ENCODE measurements at regions not wholly inside any gene's neighbourhood (a gene's known extent, or its start where the extent isn't known, plus 50 kb on each side); places are given as distances from the start of the nearest gene placed in this dataset.

DNA sequence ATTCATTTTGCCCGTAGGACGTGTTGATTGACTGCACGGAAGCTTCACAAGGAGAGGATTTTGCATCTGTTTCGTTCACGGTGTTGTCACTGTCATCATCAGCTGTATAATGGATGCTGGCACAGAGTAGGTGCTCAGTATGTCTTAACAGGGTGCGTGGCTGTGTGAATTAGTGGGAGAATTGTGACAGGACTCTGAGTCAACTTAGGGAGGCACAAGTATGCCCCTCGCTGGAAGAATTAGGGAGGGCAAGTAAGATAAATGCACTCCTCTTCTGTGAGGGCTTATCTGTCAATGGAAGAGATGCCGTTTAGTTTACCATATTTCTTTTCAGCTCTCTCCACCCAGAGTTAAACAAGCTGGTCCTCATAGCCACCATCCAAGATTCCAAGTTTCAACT lies 107.2 kb downstream of the TRIML1 start:
- FAIRE-seq (no peak), DNase-seq (ENCODE audit: insufficient read length) (no peak)
- TF ChIP-seq POLR2AphosphoS5 (IDR thresholded peaks at IDR 0.05; ENCODE audit: low read depth, low read length): no peak
- no peak for TF ChIP-seq POLR2A (IDR thresholded peaks at IDR 0.05; ENCODE audit: low read depth, low read length)
- TF ChIP-seq TAF1 (IDR thresholded peaks at IDR 0.05; ENCODE audit: borderline replicate concordance, low read depth, low read length): no peak

DNA sequence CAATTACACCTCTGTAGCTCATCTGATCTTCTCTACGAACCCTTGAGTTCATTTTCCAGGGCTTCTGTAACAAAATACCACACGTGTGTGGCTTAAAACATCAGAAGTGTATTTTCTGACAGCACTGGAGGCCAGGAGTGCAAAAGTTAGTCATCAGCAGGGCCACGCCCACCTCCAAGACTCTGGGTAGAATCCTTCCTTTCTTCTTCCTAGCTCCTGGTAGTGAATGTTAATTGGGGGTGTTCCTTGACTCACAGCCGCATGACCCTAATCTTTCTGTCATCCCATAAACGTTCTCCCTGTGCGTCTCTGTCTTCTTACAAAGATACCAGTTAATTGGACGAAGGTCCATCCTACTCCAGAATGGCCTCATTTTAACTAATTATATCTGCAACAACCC lies 115.0 kb downstream of the TRIML1 start:
- TF ChIP-seq TAF1 (IDR thresholded peaks at IDR 0.05; ENCODE audit: borderline replicate concordance, low read depth, low read length) (no peak), POLR2AphosphoS5 (IDR thresholded peaks at IDR 0.05; ENCODE audit: low read depth, low read length) (no peak), POLR2A (IDR thresholded peaks at IDR 0.05; ENCODE audit: low read depth, low read length) (no peak)
- DNase-seq (ENCODE audit: insufficient read length) (no peak), FAIRE-seq (no peak)

DNA sequence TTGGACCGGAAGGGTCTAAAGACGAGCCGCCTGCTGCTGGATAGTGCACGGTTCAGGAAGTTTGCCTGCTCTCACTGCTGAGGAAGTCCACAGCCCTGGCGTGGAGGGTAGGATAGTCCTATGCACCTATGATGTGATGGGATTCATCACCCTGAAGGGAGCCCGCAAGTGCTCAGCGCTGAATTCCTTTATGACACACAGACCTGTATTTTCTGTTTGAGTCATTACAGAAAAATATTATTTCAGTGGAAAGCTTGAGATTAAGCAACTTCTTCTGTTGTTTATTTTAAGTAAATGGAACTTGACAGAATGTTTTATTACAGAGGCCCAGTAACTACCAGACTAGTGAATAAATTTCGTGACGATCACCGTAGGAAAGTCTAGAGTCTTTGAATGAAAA lies 123.2 kb downstream of the TRIML1 start:
- DNase-seq (ENCODE audit: insufficient read length): no peak
- TF ChIP-seq POLR2A (IDR thresholded peaks at IDR 0.05; ENCODE audit: low read depth, low read length) (no peak), TAF1 (IDR thresholded peaks at IDR 0.05; ENCODE audit: borderline replicate concordance, low read depth, low read length) (no peak), POLR2AphosphoS5 (IDR thresholded peaks at IDR 0.05; ENCODE audit: low read depth, low read length) (no peak)
- no peak for FAIRE-seq

DNA sequence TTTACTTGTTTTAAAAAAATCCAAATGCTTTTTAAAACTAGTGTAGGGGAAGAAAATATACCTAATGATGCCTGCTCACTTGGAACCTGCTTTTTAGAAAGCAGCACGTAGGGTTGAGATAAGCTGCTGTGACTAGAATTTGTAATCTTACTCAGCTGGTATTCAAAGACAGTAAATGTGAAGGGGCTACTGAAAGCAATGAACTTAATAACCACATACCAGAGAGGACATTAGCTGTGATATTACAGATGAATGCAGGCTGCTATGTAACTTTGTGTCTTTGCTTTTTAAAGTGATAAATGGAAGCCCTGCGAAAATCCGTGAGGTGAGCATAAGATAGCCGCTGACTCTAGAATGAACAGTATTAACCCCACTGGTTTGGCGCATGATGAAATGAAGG lies 124.1 kb downstream of the TRIML1 start:
- no peak for FAIRE-seq

DNA sequence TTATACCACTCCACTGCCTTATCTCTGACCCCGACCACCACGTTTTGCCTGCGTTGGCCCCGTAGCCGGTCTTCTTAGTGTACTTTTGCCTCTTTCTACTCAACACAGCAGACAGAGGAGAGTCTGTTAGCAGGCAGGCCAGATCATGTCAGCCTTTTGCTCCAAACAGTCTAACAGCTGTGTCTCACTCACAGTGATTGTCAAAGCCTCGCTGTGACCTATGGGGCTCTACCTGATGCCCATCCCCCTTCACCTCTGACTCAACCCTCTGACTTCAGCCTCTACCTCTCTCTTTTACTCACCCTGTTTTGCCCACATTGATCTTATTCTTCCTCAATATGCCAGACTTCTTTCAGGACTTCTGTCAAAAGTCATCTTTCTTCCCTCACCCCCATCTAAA lies 127.1 kb downstream of the TRIML1 start:
- DNase-seq (ENCODE audit: insufficient read length) (no peak), FAIRE-seq (no peak)
- TF ChIP-seq POLR2A (IDR thresholded peaks at IDR 0.05; ENCODE audit: low read depth, low read length): no peak
- no peak for TF ChIP-seq TAF1 (IDR thresholded peaks at IDR 0.05; ENCODE audit: borderline replicate concordance, low read depth, low read length)
- no peak for TF ChIP-seq POLR2AphosphoS5 (IDR thresholded peaks at IDR 0.05; ENCODE audit: low read depth, low read length)

More for the DNA sequence above, 124.1 kb downstream of the TRIML1 start:
- DNase-seq (ENCODE audit: insufficient read length): no peak
- TF ChIP-seq POLR2AphosphoS5 (IDR thresholded peaks at IDR 0.05; ENCODE audit: low read depth, low read length) (no peak), TAF1 (IDR thresholded peaks at IDR 0.05; ENCODE audit: borderline replicate concordance, low read depth, low read length) (no peak), POLR2A (IDR thresholded peaks at IDR 0.05; ENCODE audit: low read depth, low read length) (no peak)

DNA sequence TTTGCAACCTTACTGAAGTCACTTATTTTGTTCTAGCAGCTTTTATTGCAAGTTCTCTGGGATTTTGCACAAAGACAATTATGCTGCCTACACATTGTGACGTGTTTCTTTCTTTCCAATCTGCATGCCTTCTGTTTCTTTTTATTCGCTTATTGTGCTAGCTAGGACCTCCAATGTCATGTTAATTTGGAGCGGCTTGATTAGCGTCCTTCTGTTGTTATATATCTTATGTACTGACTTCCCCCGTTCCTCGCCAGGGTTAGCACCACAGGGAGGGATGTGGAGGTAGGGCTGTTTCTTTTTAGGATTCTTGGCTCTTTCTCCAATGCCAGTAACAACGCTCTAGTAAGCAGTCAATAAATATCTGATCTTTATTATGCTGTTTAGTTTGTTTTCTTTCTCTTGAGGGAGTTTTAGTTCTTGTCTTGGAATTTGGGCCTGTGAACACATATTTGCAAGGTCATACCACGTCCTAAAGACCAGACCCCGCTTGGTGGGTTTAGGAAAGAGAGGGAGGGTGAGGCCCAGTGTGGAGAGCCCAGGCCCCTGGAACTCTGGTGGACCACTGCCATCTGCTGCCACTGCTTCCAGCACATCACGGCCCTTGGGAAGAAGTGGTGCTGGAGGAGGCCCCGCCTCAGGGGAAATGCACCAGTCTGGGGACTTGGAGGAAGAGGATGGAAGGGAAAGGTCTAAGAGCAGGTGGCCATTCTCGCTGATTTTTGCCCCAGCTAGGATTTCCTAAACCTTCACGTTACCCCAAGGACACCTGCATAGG lies 129.1 kb downstream of the TRIML1 start:
- DNase-seq (ENCODE audit: insufficient read length) (no peak), FAIRE-seq (no peak)
- no peak for TF ChIP-seq POLR2AphosphoS5 (IDR thresholded peaks at IDR 0.05; ENCODE audit: low read depth, low read length)
- TF ChIP-seq TAF1 (IDR thresholded peaks at IDR 0.05; ENCODE audit: borderline replicate concordance, low read depth, low read length): no peak
- TF ChIP-seq POLR2A (IDR thresholded peaks at IDR 0.05; ENCODE audit: low read depth, low read length): no peak

DNA sequence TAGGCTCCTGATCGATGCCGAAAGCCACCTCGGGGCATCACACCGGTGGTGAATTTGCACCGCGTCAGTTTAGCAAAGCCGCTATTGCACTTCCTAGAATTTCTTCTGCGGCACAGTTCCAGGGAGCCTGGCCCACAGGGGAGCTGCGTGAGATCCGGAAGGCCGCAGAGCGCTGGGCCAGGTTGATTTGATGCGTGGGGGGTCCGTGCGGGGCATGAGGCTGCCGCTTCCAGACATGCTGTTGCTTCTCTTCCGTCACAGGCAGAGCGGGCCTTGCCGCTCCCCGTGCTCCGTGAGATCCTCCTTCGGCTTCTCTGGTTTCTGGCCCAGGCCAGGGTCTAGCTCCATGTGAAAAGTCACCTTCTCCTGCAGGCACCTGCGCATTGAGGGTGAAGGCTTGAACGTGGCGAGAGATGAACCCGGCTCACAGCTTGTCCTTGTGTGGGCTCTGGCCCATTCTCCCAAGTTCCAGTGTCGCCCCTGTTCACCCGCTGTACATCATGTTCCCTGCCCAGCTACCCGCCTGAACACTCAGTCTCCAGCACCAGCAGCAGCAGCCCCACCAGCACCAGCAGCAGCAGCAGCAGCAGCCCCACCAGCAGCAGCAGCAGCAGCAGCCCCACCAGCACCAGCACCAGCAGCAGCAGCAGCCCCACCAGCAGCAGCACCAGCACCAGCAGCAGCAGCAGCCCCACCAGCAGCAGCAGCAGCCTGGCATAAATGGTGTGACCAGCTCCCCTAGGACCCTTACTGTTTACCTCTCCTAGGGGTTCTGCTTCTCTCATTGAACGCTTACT lies 131.2 kb downstream of the TRIML1 start:
- TF ChIP-seq TAF1 (IDR thresholded peaks at IDR 0.05; ENCODE audit: borderline replicate concordance, low read depth, low read length): no peak
- TF ChIP-seq POLR2A (IDR thresholded peaks at IDR 0.05; ENCODE audit: low read depth, low read length): no peak
- no peak for TF ChIP-seq POLR2AphosphoS5 (IDR thresholded peaks at IDR 0.05; ENCODE audit: low read depth, low read length)
- DNase-seq (ENCODE audit: insufficient read length) (no peak), FAIRE-seq (no peak)

DNA sequence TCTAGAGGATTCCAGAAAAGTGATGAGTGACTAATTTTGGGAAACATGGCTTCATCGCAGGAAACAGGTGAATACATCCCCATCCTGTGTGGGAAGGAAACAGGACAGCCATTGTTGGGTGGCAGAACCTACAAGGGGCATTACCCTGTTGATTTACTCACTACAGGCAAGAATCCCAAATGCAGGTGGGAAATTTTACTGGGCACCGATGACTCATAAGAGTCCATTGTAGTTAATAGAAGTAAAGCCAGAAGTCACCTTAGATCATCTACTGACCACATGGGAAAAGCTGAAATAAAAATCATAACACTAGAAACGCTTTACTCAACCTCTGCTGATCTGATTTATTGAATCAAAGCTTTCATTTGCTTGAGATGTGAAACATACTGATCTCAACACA lies 136.4 kb downstream of the TRIML1 start:
- DNase-seq (ENCODE audit: insufficient read length) (no peak), FAIRE-seq (no peak)
- TF ChIP-seq POLR2AphosphoS5 (IDR thresholded peaks at IDR 0.05; ENCODE audit: low read depth, low read length) (no peak), TAF1 (IDR thresholded peaks at IDR 0.05; ENCODE audit: borderline replicate concordance, low read depth, low read length) (no peak), POLR2A (IDR thresholded peaks at IDR 0.05; ENCODE audit: low read depth, low read length) (no peak)

DNA sequence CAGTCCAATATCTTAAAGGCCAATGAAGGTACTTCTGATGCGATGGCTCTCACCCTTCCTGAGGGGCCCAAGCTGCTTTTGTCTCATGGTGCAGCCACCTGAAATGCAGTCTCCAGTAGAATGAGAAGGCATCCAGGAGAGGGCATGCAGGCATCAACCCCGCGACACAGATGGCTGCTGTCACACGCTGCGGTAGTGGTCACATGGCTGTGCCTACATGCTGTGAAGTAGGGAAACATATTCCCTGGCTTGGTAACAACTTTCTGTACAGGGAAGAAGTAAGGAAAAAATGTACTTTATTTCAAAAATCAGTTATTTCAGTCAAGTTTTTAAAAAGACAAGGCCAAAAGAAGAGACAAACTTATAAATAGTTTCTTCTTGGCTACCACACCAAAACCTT lies 139.9 kb downstream of the TRIML1 start:
- no peak for FAIRE-seq
- DNase-seq (ENCODE audit: insufficient read length): no peak
- TF ChIP-seq TAF1 (IDR thresholded peaks at IDR 0.05; ENCODE audit: borderline replicate concordance, low read depth, low read length) (no peak), POLR2AphosphoS5 (IDR thresholded peaks at IDR 0.05; ENCODE audit: low read depth, low read length) (no peak), POLR2A (IDR thresholded peaks at IDR 0.05; ENCODE audit: low read depth, low read length) (no peak)

DNA sequence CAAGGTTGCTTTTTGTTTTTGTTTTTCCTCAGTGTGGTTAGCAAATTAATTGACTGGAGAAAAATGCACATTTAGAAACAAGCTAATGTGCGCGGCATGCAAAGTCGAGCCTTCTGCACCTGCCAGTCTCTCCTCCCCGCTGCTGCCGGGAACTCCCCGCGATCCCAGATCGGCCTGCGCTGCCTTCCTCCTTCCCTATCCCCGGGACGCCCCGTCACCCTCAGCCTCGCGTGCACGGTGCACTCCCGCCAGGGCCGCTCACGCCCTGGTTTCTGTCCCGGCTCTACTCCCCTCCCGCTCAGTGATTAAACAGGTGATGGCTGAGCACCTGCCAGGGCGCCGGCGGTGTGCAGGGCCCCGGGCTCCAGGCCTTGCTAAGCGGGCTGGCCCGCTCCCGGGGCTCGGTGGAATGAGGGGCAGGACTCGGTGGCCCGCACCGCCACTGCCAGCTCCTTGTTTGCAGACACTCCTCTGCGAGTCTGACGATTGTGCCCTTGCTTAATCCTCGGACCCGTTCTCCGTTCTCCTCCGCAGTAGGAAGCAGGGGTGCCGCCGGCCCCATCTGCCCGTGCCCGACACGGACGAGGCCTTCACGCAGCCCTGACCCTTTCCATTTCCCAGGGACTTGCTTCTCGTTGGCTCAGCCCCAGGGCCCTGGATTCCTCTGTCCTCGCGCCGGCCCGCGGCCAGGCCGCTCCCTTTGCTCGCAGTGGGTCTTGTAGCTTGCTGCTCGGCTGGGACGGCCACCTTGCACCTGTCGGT lies 143.4 kb downstream of the TRIML1 start:
- DNase-seq (ENCODE audit: insufficient read length) (no peak), FAIRE-seq (no peak)
- TF ChIP-seq TAF1 (IDR thresholded peaks at IDR 0.05; ENCODE audit: borderline replicate concordance, low read depth, low read length) (no peak), POLR2AphosphoS5 (IDR thresholded peaks at IDR 0.05; ENCODE audit: low read depth, low read length) (no peak), POLR2A (IDR thresholded peaks at IDR 0.05; ENCODE audit: low read depth, low read length) (no peak)

DNA sequence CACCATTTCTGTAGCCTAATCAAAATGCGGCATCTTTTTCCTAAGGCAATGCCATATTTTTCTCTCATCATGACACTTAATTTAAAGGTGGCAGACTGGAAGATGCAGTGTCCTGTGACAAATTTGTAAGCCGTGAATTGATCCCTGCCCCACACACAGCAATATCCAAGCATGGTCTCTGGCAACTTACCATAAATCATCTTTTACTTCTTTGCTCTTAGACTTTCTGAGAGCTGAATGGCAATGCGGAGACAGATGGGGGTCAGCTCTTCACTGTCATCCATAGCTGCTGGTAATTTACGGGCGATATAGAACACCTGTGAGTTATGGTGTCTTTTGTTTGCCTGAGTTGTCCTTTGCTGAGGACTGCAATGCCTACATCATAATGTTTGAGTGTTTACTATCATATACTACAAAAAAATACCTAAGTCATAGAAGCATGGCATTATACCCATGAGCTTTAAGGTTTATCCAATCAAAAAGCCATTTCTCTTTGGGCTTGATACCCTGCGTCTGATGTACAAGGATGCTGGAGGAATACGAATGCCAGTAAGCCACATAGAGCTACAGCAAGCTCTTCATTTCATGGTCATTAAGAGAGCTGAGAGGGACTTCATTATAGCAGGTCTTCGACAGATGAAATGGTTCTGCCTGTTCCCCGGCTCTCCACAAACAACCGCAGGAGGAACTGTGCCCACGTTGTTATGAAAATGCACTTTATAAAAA lies 148.1 kb downstream of the TRIML1 start:
- TF ChIP-seq POLR2A (IDR thresholded peaks at IDR 0.05; ENCODE audit: low read depth, low read length) (no peak), POLR2AphosphoS5 (IDR thresholded peaks at IDR 0.05; ENCODE audit: low read depth, low read length) (no peak), TAF1 (IDR thresholded peaks at IDR 0.05; ENCODE audit: borderline replicate concordance, low read depth, low read length) (no peak)
- no peak for FAIRE-seq

More for the DNA sequence above, 148.1 kb downstream of the TRIML1 start:
- DNase-seq (ENCODE audit: insufficient read length): no peak

All from GM12892 (cell line).